ENCODE measurements at regions not wholly inside any gene's neighbourhood (a gene's known extent, or its start where the extent isn't known, plus 50 kb on each side); places are given as distances from the start of the nearest gene placed in this dataset.

GRCh38 chr2:221649051-221649775, 77.1 kb upstream of the EPHA4 start:
- intact Hi-C loops (cut with DNase I) = no loop called here
- Histone ChIP-seq H3K4me1 (no peaks in the 10 kb centered on the region), H3K9me3 (no peaks in the 10 kb centered on the region), H3K27ac (no peak overlapping the region), H3K36me3 (ENCODE audit: insufficient read depth in 1 of 2, low read depth in 1 of 2) (no peaks in the 10 kb centered on the region), H3K27me3 (ENCODE audit: insufficient read depth in 3 of 3, low read length in 2 of 3) (no peaks in the 10 kb centered on the region), H3K4me3 (no peak overlapping the region)
- DNase-seq (peak in 1 of 2 donors; percentile 17), ATAC-seq (no peak)
- 64 to 80% (median 67%) methylated on average over 5 of the region's 5 CpGs for WGBS, 3 donors
- no peak for TF ChIP-seq CTCF (IDR thresholded peaks at IDR 0.05)

- H3K4me3 ChIP-seq = no peak overlapping the region
- TF ChIP-seq CTCF (IDR thresholded peaks at IDR 0.05) = no peak
- H3K27me3 ChIP-seq (ENCODE audit: insufficient read depth in 3 of 3, low read length in 2 of 3) = no peaks in the 10 kb centered on the region
- H3K27ac ChIP-seq = no peak overlapping the region
- no peaks in the 10 kb centered on the region for H3K36me3 ChIP-seq (ENCODE audit: insufficient read depth in 1 of 2, low read depth in 1 of 2)
- H3K9me3 ChIP-seq = no peaks in the 10 kb centered on the region
- DNase-seq (no peak), ATAC-seq (no peak)
- intact Hi-C loops (cut with DNase I) = no loop called here
- WGBS, 3 donors = 82 to 87% (median 86%) methylated on average over 3 of the region's 3 CpGs
- no peaks in the 10 kb centered on the region for H3K4me1 ChIP-seq
Measured at GRCh38 chr2:221642447-221642846, 70.3 kb upstream of the EPHA4 start.

GRCh38 chr2:221641181-221641871, 69.2 kb upstream of the EPHA4 start:
- no peak for ATAC-seq
- 93 to 95% (median 94%) methylated on average over 9 to 13 of the region's 13 CpGs for WGBS, 3 donors
- H3K27me3 ChIP-seq (ENCODE audit: insufficient read depth in 3 of 3, low read length in 2 of 3) = no peaks in the 10 kb centered on the region
- DNase-seq = no peak
- TF ChIP-seq CTCF (IDR thresholded peaks at IDR 0.05) = no peak
- H3K4me3 ChIP-seq = no peak overlapping the region
- no peaks in the 10 kb centered on the region for H3K4me1 ChIP-seq
- no peak overlapping the region for H3K27ac ChIP-seq
- no peaks in the 10 kb centered on the region for H3K9me3 ChIP-seq
- intact Hi-C loops (cut with DNase I) = no loop called here
- no peaks in the 10 kb centered on the region for H3K36me3 ChIP-seq (ENCODE audit: insufficient read depth in 1 of 2, low read depth in 1 of 2)

GRCh38 chr2:221640686-221641085, 68.6 kb upstream of the EPHA4 start:
- ATAC-seq = no peak
- Histone ChIP-seq H3K9me3 (no peaks in the 10 kb centered on the region), H3K4me1 (no peaks in the 10 kb centered on the region), H3K27ac (no peak overlapping the region), H3K27me3 (ENCODE audit: insufficient read depth in 3 of 3, low read length in 2 of 3) (no peaks in the 10 kb centered on the region), H3K36me3 (ENCODE audit: insufficient read depth in 1 of 2, low read depth in 1 of 2) (no peaks in the 10 kb centered on the region), H3K4me3 (no peak overlapping the region)
- intact Hi-C loops (cut with DNase I) = no loop called here
- no peak for DNase-seq
- 73 to 92% (median 81%) methylated on average over 1 of the region's 1 CpG for WGBS, 3 donors
- TF ChIP-seq CTCF (IDR thresholded peaks at IDR 0.05) = no peak

Data from psoas muscle (tissue), 7 donors.